Astrocyte (in vitro differentiated cells and primary cell): ENCODE measurements at regions not wholly inside any gene's neighbourhood (a gene's known extent, or its start where the extent isn't known, plus 50 kb on each side); places are given as distances from the start of the nearest gene placed in this dataset.

ENCODE experiments used
- DNase-seq: peaks from one replicate; pipeline ENCODE4 v3.0.0-alpha.2; 2010; ENCODE audit warnings: low read depth
- FAIRE-seq: peaks from 2 replicates; lab custom pipeline; 2011; peaks lifted over from hg19 to GRCh38; lab: Jason Lieb, UNC
- H2AFZ ChIP-seq: 2 replicates; pipeline ENCODE4 v1.6.0; 2012; ENCODE audit warnings: low read depth, low read length, inconsistent platforms
- H3K27ac ChIP-seq: 2 replicates; pipeline ENCODE4 v1.5.1; 2011; ENCODE audit warnings: low read depth, low read length, inconsistent platforms
- H3K27me3 ChIP-seq: 2 replicates; pipeline ENCODE4 v1.6.0; 2011; ENCODE audit warnings: low read length, inconsistent platforms; ENCODE audit not compliant: insufficient read depth
- H3K36me3 ChIP-seq: 2 replicates; pipeline ENCODE4 v1.5.1; 2011; ENCODE audit warnings: low read length, inconsistent platforms; ENCODE audit not compliant: insufficient read depth
- H3K4me1 ChIP-seq: 2 replicates; pipeline ENCODE4 v1.5.1; 2011; ENCODE audit warnings: low read length, inconsistent platforms; ENCODE audit not compliant: insufficient read depth
- H3K4me2 ChIP-seq: 2 replicates; pipeline ENCODE4 v1.6.0; 2012; ENCODE audit warnings: low read length, inconsistent platforms
- H3K4me3 ChIP-seq: 2 replicates; pipeline ENCODE4 v1.5.1; 2011; ENCODE audit warnings: low read depth, mild to moderate bottlenecking, low read length, inconsistent platforms; ENCODE audit not compliant: insufficient read depth
- H3K79me2 ChIP-seq: 2 replicates; pipeline ENCODE4 v1.6.0; 2012; ENCODE audit warnings: mild to moderate bottlenecking, low read length, inconsistent platforms; ENCODE audit not compliant: insufficient read depth
- H3K9ac ChIP-seq: 2 replicates; pipeline ENCODE4 v1.6.0; 2012; ENCODE audit warnings: mild to moderate bottlenecking, low read length, inconsistent platforms
- H3K9me3 ChIP-seq: 2 replicates; pipeline ENCODE4 v1.5.1; 2012; ENCODE audit warnings: low read depth, mild to moderate bottlenecking, low read length, inconsistent platforms; ENCODE audit not compliant: insufficient read depth
- H4K20me1 ChIP-seq: 2 replicates; pipeline ENCODE4 v1.6.0; 2012; ENCODE audit warnings: low read length, inconsistent platforms; ENCODE audit not compliant: insufficient read depth
- H3K27ac Mint-ChIP-seq: one replicate; pipeline ENCODE4 v1.8.0; 2021; ENCODE audit warnings: mild to moderate bottlenecking, mixed read lengths; ENCODE audit not compliant: unreplicated experiment
- H3K27me3 Mint-ChIP-seq: one replicate; pipeline ENCODE4 v1.8.0; 2021; ENCODE audit warnings: low read depth, mixed read lengths; ENCODE audit not compliant: unreplicated experiment
- H3K36me3 Mint-ChIP-seq: one replicate; pipeline ENCODE4 v1.8.0; 2021; ENCODE audit warnings: low read depth, mixed read lengths; ENCODE audit not compliant: unreplicated experiment
- H3K4me1 Mint-ChIP-seq: one replicate; pipeline ENCODE4 v1.8.0; 2021; ENCODE audit warnings: low read depth, mixed read lengths; ENCODE audit not compliant: unreplicated experiment
- H3K4me3 Mint-ChIP-seq: one replicate; pipeline ENCODE4 v1.8.0; 2021; ENCODE audit warnings: mild to moderate bottlenecking, moderate library complexity, mixed read lengths; ENCODE audit not compliant: unreplicated experiment
- H3K9me3 Mint-ChIP-seq: one replicate; pipeline ENCODE4 v1.8.0; 2021; ENCODE audit warnings: mild to moderate bottlenecking, mixed read lengths; ENCODE audit not compliant: unreplicated experiment
- CTCF ChIP-seq: IDR thresholded peaks from 2 replicates; pipeline ENCODE4 v1.5.1; 2011; ENCODE audit warnings: low read depth, mild to moderate bottlenecking, inconsistent platforms, low read length, moderate library complexity; ENCODE audit not compliant: insufficient read depth
- EZH2 ChIP-seq: IDR thresholded peaks from 2 replicates; pipeline ENCODE4 v1.6.1; 2012; ENCODE audit warnings: mild to moderate bottlenecking, low read length, inconsistent platforms; ENCODE audit not compliant: insufficient read depth

GRCh38 chr10:108791794-108792474 lies 1131.4 kb downstream of the XPNPEP1 start:
- peaks cover 46% of the 10 kb centered on the region for H3K4me1 Mint-ChIP-seq
- H3K4me3 ChIP-seq = no peak overlapping the region
- peaks cover 26% of the 10 kb centered on the region for H3K4me1 ChIP-seq
- peak; percentile 27 for DNase-seq
- no peak overlapping the region for H2AFZ ChIP-seq
- TF ChIP-seq CTCF = no peak
- no peak for TF ChIP-seq EZH2
- H3K36me3 Mint-ChIP-seq = no peaks in the 10 kb centered on the region
- no peak for FAIRE-seq
- H3K27me3 Mint-ChIP-seq = no peaks in the 10 kb centered on the region
- H3K79me2 ChIP-seq = no peaks in the 10 kb centered on the region
- peaks cover 11% of the 10 kb centered on the region for H3K9me3 Mint-ChIP-seq
- peak overlapping the region; percentile 77 for H3K27ac Mint-ChIP-seq
- no peaks in the 10 kb centered on the region for H3K27me3 ChIP-seq
- peak overlapping the region; percentile 14 for H3K27ac ChIP-seq
- no peaks in the 10 kb centered on the region for H3K36me3 ChIP-seq
- no peak overlapping the region for H3K4me2 ChIP-seq
- H4K20me1 ChIP-seq = no peaks in the 10 kb centered on the region
- H3K9ac ChIP-seq = no peak overlapping the region
- H3K4me3 Mint-ChIP-seq = no peak overlapping the region
- H3K9me3 ChIP-seq = no peaks in the 10 kb centered on the region

GRCh38 chr10:108791030-108791429 lies 1132.3 kb downstream of the XPNPEP1 start:
- no peak for FAIRE-seq
- H3K36me3 Mint-ChIP-seq = peaks cover 2% of the 10 kb centered on the region
- TF ChIP-seq EZH2 = no peak
- TF ChIP-seq CTCF = no peak

GRCh38 chr10:108789919-108790318 lies 1133.4 kb downstream of the XPNPEP1 start:
- Histone ChIP-seq H3K4me2 (peak overlapping the region; percentile 41), H3K9ac (peak overlapping the region; percentile 39)

More at GRCh38 chr10:108791030-108791429, 1132.3 kb downstream of the XPNPEP1 start:
- Histone ChIP-seq H2AFZ (no peak overlapping the region), H3K4me2 (no peak overlapping the region), H4K20me1 (no peaks in the 10 kb centered on the region), H3K36me3 (no peaks in the 10 kb centered on the region), H3K9me3 (no peaks in the 10 kb centered on the region), H3K4me3 (no peak overlapping the region), H3K4me1 (peaks cover 26% of the 10 kb centered on the region), H3K27me3 (no peaks in the 10 kb centered on the region), H3K27ac (peak overlapping the region; percentile 37), H3K9ac (no peak overlapping the region), H3K79me2 (no peaks in the 10 kb centered on the region)
- Mint-ChIP-seq H3K4me3 (no peak overlapping the region), H3K27ac (peak overlapping the region; percentile 69), H3K27me3 (no peaks in the 10 kb centered on the region), H3K9me3 (peaks cover 11% of the 10 kb centered on the region), H3K4me1 (peaks cover 47% of the 10 kb centered on the region)
- no peak for DNase-seq

More at GRCh38 chr10:108789919-108790318, 1133.4 kb downstream of the XPNPEP1 start:
- Histone ChIP-seq H3K4me3 (no peak overlapping the region), H3K79me2 (no peaks in the 10 kb centered on the region), H3K27ac (peak overlapping the region; percentile 76), H4K20me1 (no peaks in the 10 kb centered on the region), H2AFZ (no peak overlapping the region), H3K36me3 (no peaks in the 10 kb centered on the region), H3K4me1 (peaks cover 26% of the 10 kb centered on the region), H3K27me3 (no peaks in the 10 kb centered on the region), H3K9me3 (no peaks in the 10 kb centered on the region)
- peaks cover 2% of the 10 kb centered on the region for H3K36me3 Mint-ChIP-seq
- TF ChIP-seq EZH2 (no peak), CTCF (no peak)
- peaks cover 10% of the 10 kb centered on the region for H3K9me3 Mint-ChIP-seq
- H3K4me3 Mint-ChIP-seq = no peak overlapping the region
- peak overlapping the region; percentile 69 for H3K27ac Mint-ChIP-seq
- FAIRE-seq (peak; percentile 65), DNase-seq (peak; percentile 88)
- no peaks in the 10 kb centered on the region for H3K27me3 Mint-ChIP-seq
- H3K4me1 Mint-ChIP-seq = peaks cover 47% of the 10 kb centered on the region
